Pancreas (tissue), 10 donors: ENCODE measurements at regions not wholly inside any gene's neighbourhood (a gene's known extent, or its start where the extent isn't known, plus 50 kb on each side); places are given as distances from the start of the nearest gene placed in this dataset.
"Not testable (repeated sequence)": the region's sequence is repeated elsewhere in the genome, so short reads cannot be mapped to it uniquely, and the experiment has no call there.

Source experiments
- ATAC-seq, 4 donors: fragments of 200-7000 bp; cut with Tn5 transposase; one replicate each; pipeline versions ENCODE4 v1.8.0 to v1.9.1; 2020; ENCODE audit warnings: mild to moderate bottlenecking in 4 of 4, moderate library complexity in 4 of 4
- DNase-seq, 6 donors: peaks; one replicate each; pipeline ENCODE4 v3.0.0-alpha.2; 2020
- FAIRE-seq: peaks from 2 replicates; lab custom pipeline; 2012; peaks lifted over from hg19 to GRCh38; lab: Jason Lieb, UNC
- H3K27ac ChIP-seq, 4 donors: fragments of 200-600 bp; sonication (generic); 1 replicate in 3 of 4; 2 replicates in 1 of 4; pipeline versions ENCODE4 v1.5.0 to v1.8.0; 2020
- H3K27me3 ChIP-seq, 4 donors: fragments of 200-600 bp; one replicate each; pipeline ENCODE4 v1.8.0; 2021
- H3K36me3 ChIP-seq, 3 donors: fragments of 200-600 bp; sonication (generic) in 1 of 3; one replicate each; pipeline versions ENCODE4 v1.5.0 to v1.8.0; 2020 to 2021
- H3K4me1 ChIP-seq, 3 donors: fragments of 200-600 bp; one replicate each; pipeline ENCODE4 v1.8.0; 2021
- H3K4me3 ChIP-seq, 4 donors: fragments of 200-600 bp; sonication (generic) in 2 of 4; one replicate each; pipeline versions ENCODE4 v1.5.0 to v1.8.0; 2020 to 2021
- H3K9me3 ChIP-seq, 4 donors: fragments of 200-600 bp; one replicate each; pipeline ENCODE4 v1.8.0; 2021
- CTCF ChIP-seq, 4 donors: fragments of 200-600 bp; sonication (generic) in 3 of 4; IDR thresholded peaks; one replicate each; pipeline versions ENCODE4 v1.5.0 to v1.8.0; 2021; ENCODE audit warnings: antibody characterized with exemption in 4 of 4
- WGBS, 2 donors: extraction: QIAGEN DNeasy Blood & Tissue Kit; methylation state at CpG; one replicate each; pipeline ENCODE4 v1.1.7; 2013; 5-methylcytosine and 5-hydroxymethylcytosine counted together
- intact Hi-C, 3 donors: fragments of 100-400 bp; cut with DNase I; formaldehyde crosslinking; loops; one replicate each; pipeline versions ENCODE4 v1.11.1 to v1.14.2; 2022
- donor health status: healthy with polysubstance abuse.
- donor health status: DM: no; HTN: no; CAD: no; lungs with moderate emphysema.
- donor health status: DM: no; HTN: no; CAD: no.
- donor health status: control.
- donor health status: control.
- donor health status: Bipolar disorder and iron deficiency.
- donor health status: DM: yes; HTN: yes; CAD: no.
- donor health status: DM: no; HTN: no; CAD: no.
- donor health status: DM: no; HTN: no; CAD: no.
- donor health status: DM: yes; HTN: yes; CAD: no.

- no peaks in the 10 kb centered on the region for H3K9me3 ChIP-seq
- ATAC-seq (no peak), DNase-seq (no peak), FAIRE-seq (no peak)
- no peaks in the 10 kb centered on the region for H3K27me3 ChIP-seq
- intact Hi-C loops: no loop called here
- H3K27ac ChIP-seq: no peak overlapping the region
- no peaks in the 10 kb centered on the region for H3K36me3 ChIP-seq
- no peak for TF ChIP-seq CTCF (IDR thresholded peaks at IDR 0.05)
- no peak overlapping the region for H3K4me3 ChIP-seq
- 48 to 49% methylated on average over 2 of the region's 2 CpGs for WGBS, 2 donors
- H3K4me1 ChIP-seq: no peaks in the 10 kb centered on the region
Observed at GRCh38 chr18:40124107-40124506, 1830.9 kb upstream of the PIK3C3 start.

- ATAC-seq (no peak), DNase-seq (no peak), FAIRE-seq (no peak)
- intact Hi-C loops: no loop called here
- H3K36me3 ChIP-seq: no peaks in the 10 kb centered on the region
- no peaks in the 10 kb centered on the region for H3K9me3 ChIP-seq
- no peaks in the 10 kb centered on the region for H3K4me1 ChIP-seq
- WGBS, 2 donors: 32% methylated on average over 2 of the region's 2 CpGs
- H3K27ac ChIP-seq: no peak overlapping the region
- no peak for TF ChIP-seq CTCF (IDR thresholded peaks at IDR 0.05)
- H3K4me3 ChIP-seq: no peak overlapping the region
- no peaks in the 10 kb centered on the region for H3K27me3 ChIP-seq
Observed at GRCh38 chr18:40120796-40121391, 1834.1 kb upstream of the PIK3C3 start.

- no peaks in the 10 kb centered on the region for H3K9me3 ChIP-seq
- no peak for ATAC-seq
- no peak for DNase-seq
- FAIRE-seq: no peak
- H3K36me3 ChIP-seq: no peaks in the 10 kb centered on the region
- H3K27me3 ChIP-seq: no peaks in the 10 kb centered on the region
- no peak for TF ChIP-seq CTCF (IDR thresholded peaks at IDR 0.05)
- 85 to 94% methylated on average over 1 of the region's 1 CpG for WGBS, 2 donors
- H3K4me3 ChIP-seq: no peak overlapping the region
- intact Hi-C loops: no loop called here
- H3K4me1 ChIP-seq: no peaks in the 10 kb centered on the region
- H3K27ac ChIP-seq: no peak overlapping the region
Observed at GRCh38 chr18:40120356-40120755, 1834.7 kb upstream of the PIK3C3 start.

- not testable (repeated sequence) for FAIRE-seq
Observed at GRCh38 chr18:40119581-40119980, 1835.5 kb upstream of the PIK3C3 start.

GRCh38 chr18:40110455-40110854 lies 1844.6 kb upstream of the PIK3C3 start:
- Histone ChIP-seq H3K36me3 (no peaks in the 10 kb centered on the region), H3K4me1 (no peaks in the 10 kb centered on the region), H3K4me3 (no peak overlapping the region), H3K9me3 (no peaks in the 10 kb centered on the region), H3K27ac (no peak overlapping the region), H3K27me3 (no peaks in the 10 kb centered on the region)
- WGBS, 2 donors: 65 to 82% methylated on average over 3 of the region's 3 CpGs
- intact Hi-C loops: no loop called here
- TF ChIP-seq CTCF (IDR thresholded peaks at IDR 0.05): no peak
- ATAC-seq (no peak), DNase-seq (no peak), FAIRE-seq (no peak)

More at GRCh38 chr18:40119581-40119980, 1835.5 kb upstream of the PIK3C3 start:
- H3K9me3 ChIP-seq, H3K27me3 ChIP-seq, H3K4me1 ChIP-seq, ATAC-seq, DNase-seq, intact Hi-C loops, H3K36me3 ChIP-seq, H3K4me3 ChIP-seq, H3K27ac ChIP-seq: not testable (repeated sequence)
- 75 to 76% methylated on average over 10 of the region's 10 CpGs for WGBS, 2 donors
